Adipocyte (in vitro differentiated cells): ENCODE measurements at regions not wholly inside any gene's neighbourhood (a gene's known extent, or its start where the extent isn't known, plus 50 kb on each side); places are given as distances from the start of the nearest gene placed in this dataset.
"Not testable (repeated sequence)": the region's sequence is repeated elsewhere in the genome, so short reads cannot be mapped to it uniquely, and the experiment has no call there.

Experiments used
- DNase-seq: peaks from one replicate; pipeline ENCODE4 v3.0.0-alpha.2; 2015; ENCODE audit warnings: low read depth
- H3K27me3 ChIP-seq: replicated peaks from 2 replicates; pipeline ENCODE4 v1.7.0; 2013; ENCODE audit warnings: mild to moderate bottlenecking, low read length, moderate library complexity; ENCODE audit not compliant: control insufficient read depth, insufficient read depth
- H3K36me3 ChIP-seq: 2 replicates; pipeline ENCODE4 v1.7.0; 2013; ENCODE audit warnings: low read length, mild to moderate bottlenecking, moderate library complexity; ENCODE audit not compliant: control insufficient read depth, insufficient read depth, severe bottlenecking
- H3K4me1 ChIP-seq: 2 replicates; pipeline ENCODE4 v1.7.0; 2013; ENCODE audit warnings: mild to moderate bottlenecking, low read length, moderate library complexity; ENCODE audit not compliant: control insufficient read depth, insufficient read depth
- H3K4me3 ChIP-seq: 2 replicates; pipeline ENCODE4 v1.7.0; 2013; ENCODE audit warnings: mild to moderate bottlenecking, low read length, moderate library complexity
- H3K9ac ChIP-seq: 2 replicates; pipeline ENCODE4 v1.7.0; 2013; ENCODE audit warnings: mild to moderate bottlenecking, low read length, moderate library complexity
- H3K9me3 ChIP-seq: 2 replicates; pipeline ENCODE4 v1.7.0; 2013; ENCODE audit warnings: mild to moderate bottlenecking, low read length, moderate library complexity; ENCODE audit not compliant: control insufficient read depth

DNA sequence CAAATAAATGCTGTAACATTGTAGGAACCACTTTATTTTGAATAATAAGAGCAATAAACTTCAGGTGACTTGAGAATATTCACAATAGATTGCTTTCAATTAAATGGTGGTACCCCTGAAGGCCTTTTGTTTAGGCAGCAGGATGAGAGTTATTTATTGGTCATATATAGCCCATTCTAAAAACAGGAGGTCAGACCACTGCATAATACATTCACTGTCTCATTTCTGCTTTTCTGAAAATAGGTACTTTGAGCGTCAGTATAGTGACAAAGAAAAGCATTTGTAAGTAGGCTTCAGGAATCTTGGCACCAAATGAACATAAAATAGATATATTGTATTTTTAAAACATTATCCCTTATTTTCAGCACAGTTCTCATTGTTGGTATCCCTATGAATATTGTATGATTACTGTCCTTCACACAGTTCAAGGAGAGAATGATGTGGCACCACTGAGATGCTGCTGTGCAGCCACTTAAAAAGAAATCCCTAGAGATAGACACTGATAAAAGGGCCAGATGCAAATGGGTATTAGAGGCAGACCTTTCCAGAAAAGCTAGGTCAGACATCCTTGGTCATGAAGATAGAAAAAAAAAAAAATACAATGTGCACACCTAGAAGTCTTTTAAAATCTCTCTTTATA, 381.8 kb upstream of the ST8SIA4 start:
- no peak overlapping the region for H3K9ac ChIP-seq

DNA sequence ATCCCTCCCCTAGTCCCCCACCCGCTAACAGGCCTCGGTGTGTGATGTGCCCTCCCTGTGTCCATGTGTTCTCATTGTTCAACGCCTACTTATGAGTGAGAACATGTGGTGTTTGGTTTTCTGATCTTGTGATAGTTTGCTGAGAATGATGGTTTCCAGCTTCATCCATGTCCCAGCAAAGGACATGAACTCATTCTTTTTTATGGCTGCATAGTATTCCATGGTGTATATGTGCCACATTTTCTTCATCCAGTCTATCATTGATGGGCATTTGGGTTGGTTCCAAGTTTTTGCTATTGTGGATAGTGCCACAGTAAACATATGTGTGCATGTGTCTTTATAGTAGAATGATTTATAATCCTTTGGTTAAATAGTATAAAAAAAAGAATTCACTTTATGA, 380.9 kb upstream of the ST8SIA4 start:
- not testable (repeated sequence) for H3K9ac ChIP-seq, H3K9me3 ChIP-seq, H3K4me1 ChIP-seq, H3K36me3 ChIP-seq, DNase-seq, H3K4me3 ChIP-seq, H3K27me3 ChIP-seq

More for the DNA sequence above, 381.8 kb upstream of the ST8SIA4 start:
- Histone ChIP-seq H3K27me3 (no peaks in the 10 kb centered on the region), H3K4me1 (no peaks in the 10 kb centered on the region), H3K4me3 (no peak overlapping the region), H3K36me3 (no peaks in the 10 kb centered on the region), H3K9me3 (no peaks in the 10 kb centered on the region)
- no peak for DNase-seq

DNA sequence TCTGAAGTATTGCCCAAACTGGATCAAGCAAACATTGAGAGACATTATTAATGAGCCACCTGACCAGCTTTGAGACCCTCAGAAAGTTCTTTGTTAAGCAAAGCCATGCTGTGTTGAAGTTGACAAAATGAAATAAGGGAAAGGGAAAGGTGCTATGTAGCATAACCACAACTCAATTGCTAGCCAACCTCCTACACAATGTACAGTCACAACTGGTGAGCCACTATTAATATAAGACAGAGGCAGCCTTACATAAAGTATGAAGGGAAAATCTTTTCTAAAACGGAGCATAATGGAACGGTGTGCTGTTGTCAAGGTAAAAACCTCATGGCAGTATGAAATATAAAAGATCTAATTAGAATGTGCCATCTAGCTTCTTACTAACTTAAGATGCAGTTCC, 375.8 kb upstream of the ST8SIA4 start:
- Histone ChIP-seq H3K4me3 (no peak overlapping the region), H3K9me3 (no peaks in the 10 kb centered on the region), H3K36me3 (no peaks in the 10 kb centered on the region), H3K4me1 (no peaks in the 10 kb centered on the region), H3K9ac (no peak overlapping the region), H3K27me3 (no peaks in the 10 kb centered on the region)
- no peak for DNase-seq

DNA sequence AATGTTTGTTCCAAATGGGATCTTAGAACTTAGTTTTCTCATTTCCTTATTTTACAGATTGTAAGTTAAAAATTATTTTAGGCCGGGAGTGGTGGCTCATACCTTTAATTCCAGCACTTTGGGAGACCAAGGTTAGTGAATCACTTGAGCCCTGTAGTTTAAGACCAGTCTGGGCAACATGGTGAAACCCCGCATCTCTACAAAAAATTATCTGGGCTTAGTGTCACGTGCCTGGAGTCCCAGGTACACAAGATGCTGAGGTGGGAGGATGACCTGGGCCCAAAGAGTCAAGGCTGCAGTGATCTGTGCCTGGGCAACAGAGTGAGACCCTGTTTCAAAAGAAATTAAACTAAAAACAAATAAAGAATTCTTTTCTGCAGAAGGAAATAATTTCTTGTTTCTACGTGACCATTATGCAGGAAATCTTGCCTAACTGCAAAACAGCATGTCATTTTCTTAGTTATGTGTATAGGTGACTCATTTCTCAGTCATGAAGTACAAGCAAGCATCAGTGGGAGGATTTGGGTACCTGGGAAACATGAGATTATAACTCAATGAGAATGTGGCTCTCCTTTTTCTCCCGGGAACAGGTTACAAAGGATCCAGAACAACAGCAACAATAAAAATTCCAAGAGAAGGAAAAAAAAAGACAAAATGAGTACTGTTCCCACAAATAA, 375.1 kb upstream of the ST8SIA4 start:
- Histone ChIP-seq H3K4me3 (no peak overlapping the region), H3K9ac (no peak overlapping the region), H3K36me3 (no peaks in the 10 kb centered on the region), H3K27me3 (no peaks in the 10 kb centered on the region), H3K9me3 (no peaks in the 10 kb centered on the region), H3K4me1 (no peaks in the 10 kb centered on the region)
- no peak for DNase-seq

DNA sequence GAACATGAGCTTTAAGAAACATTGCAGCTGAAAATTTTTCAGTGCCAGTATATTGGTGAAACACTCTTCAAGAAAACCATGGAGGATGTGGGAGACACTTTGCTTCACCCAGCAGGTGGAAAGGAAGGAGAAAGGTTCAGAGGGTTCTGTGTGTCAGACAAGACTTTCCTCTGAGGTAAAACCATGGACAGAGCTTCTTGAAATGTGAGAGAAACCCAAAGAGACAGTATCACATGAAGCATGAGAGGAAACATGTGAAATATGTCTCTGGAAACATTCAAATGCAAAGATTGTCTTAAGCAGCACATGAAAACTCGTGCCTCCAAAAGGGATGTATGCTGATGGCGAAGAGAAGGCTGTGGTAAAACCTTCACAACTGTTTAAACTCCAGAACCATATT, 368.9 kb upstream of the ST8SIA4 start:
- no peaks in the 10 kb centered on the region for H3K4me1 ChIP-seq
- DNase-seq = no peak
- H3K36me3 ChIP-seq = no peaks in the 10 kb centered on the region
- H3K9me3 ChIP-seq = no peaks in the 10 kb centered on the region
- no peak overlapping the region for H3K9ac ChIP-seq
- no peak overlapping the region for H3K4me3 ChIP-seq
- no peaks in the 10 kb centered on the region for H3K27me3 ChIP-seq

DNA sequence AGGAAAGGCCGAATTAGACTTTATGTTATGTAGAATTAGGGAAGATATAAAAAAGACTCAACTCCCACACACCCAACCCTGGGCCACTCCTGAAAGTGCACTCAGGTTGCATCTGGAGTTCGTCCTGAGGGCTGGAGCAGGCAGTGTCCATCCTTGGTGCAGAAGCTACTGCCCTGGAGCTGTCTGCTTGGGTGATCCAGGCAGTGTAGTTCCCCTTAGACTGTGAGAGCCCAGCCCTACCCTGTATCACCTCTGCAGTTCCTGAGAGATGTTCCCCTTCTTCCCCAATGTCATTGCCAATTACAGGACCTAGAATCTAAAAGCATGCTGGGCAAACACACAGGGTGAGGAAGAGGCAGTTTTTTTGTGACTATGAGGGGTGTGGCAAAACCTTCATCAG, 368.3 kb upstream of the ST8SIA4 start:
- Histone ChIP-seq H3K27me3 (no peaks in the 10 kb centered on the region), H3K9ac (no peak overlapping the region), H3K36me3 (no peaks in the 10 kb centered on the region), H3K4me3 (no peak overlapping the region), H3K4me1 (no peaks in the 10 kb centered on the region), H3K9me3 (no peaks in the 10 kb centered on the region)
- DNase-seq = no peak

DNA sequence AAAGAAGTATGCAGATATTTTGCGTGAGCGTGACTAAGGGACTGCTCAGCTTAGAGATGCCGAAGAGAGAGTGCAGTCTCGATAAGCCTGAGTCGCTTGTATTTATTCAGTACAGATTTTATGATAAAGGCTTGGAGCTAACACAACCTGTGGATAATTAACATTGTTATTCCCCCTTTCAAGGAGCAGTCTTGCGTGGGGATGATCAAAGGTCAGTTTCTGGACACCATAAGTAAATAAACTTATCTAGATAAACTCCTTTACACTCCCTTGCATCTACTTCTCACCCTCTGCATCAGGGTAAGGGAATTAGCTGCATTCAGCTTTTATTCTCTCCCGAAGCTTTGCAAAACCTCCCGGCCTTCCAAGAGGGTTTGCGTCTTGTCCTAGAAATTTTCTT, 357.8 kb upstream of the ST8SIA4 start:
- no peak overlapping the region for H3K9ac ChIP-seq
- H3K4me1 ChIP-seq = no peaks in the 10 kb centered on the region
- no peak overlapping the region for H3K4me3 ChIP-seq
- no peaks in the 10 kb centered on the region for H3K27me3 ChIP-seq
- H3K9me3 ChIP-seq = no peaks in the 10 kb centered on the region
- H3K36me3 ChIP-seq = no peaks in the 10 kb centered on the region
- DNase-seq = no peak

DNA sequence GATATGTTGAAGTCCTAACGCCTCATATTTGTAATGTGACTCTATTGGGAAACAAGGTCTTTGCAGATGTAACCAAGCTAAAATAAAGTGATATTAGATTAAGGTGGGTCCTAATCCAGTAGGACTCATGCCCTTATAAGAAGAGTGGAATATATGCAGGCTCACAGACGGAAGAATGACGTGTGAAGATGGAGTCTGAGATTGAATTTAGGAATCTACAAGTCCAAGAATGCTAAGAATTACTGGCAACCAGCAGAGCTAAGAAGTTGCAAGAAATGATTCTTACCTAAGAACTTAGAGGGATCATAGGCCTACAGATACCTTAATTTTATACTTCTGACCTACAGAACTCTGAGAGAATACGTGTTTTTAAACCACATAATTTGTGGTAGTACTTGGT, 350.0 kb upstream of the ST8SIA4 start:
- Histone ChIP-seq H3K9me3 (peaks cover 7% of the 10 kb centered on the region), H3K9ac (no peak overlapping the region), H3K4me1 (no peaks in the 10 kb centered on the region), H3K4me3 (no peak overlapping the region), H3K27me3 (no peaks in the 10 kb centered on the region), H3K36me3 (no peaks in the 10 kb centered on the region)
- DNase-seq = no peak

DNA sequence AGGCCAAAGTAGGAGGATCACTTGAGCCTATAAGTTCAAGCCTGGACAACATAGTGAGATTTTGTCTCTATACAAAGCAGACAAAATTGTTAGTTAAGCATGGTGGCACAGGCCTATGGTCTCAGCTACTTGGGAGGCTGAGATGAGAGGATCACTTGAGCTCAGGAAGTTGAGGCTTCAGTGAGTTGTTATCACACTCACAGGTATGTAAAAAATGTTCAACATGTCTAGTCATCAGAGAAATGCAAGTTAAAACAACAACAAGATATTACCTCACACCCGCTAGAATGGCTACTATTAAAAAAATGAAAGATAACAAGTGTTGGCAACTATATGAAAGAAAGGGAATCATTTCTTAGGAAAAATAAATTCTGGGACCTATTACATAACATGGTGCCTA, 341.5 kb upstream of the ST8SIA4 start:
- H3K4me3 ChIP-seq = no peak overlapping the region
- H3K4me1 ChIP-seq = no peaks in the 10 kb centered on the region
- H3K36me3 ChIP-seq = no peaks in the 10 kb centered on the region
- no peak for DNase-seq
- H3K27me3 ChIP-seq = no peaks in the 10 kb centered on the region
- no peak overlapping the region for H3K9ac ChIP-seq
- peaks cover 8% of the 10 kb centered on the region for H3K9me3 ChIP-seq

DNA sequence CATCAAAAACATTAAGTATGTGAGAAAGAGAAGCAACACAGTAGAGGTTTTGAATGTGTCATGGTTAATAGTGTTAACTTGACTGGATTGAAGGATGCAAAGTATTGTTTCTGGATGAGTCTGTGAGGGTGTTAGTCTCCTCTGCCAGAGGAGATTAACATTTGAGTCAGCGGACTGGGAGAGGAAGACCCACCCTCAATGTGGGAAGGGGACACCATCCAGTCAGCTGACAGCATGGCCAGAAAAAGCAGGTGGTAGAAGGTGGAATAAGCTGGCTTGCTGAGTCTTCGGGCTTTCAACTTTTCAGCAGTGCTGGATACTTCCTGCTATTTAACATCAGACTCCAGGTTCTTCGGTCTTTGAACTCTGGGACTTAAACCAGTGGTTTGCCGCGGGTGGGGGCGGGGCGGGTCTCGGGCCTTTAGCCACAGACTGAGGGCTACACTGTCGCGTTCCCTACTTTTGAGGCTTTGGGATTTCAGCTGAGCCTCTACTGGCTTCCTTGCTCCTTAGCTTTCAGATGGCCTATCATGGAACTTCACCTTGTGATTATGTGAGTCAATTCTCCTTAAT, 309.9 kb upstream of the ST8SIA4 start:
- H3K27me3 ChIP-seq = no peaks in the 10 kb centered on the region
- H3K4me3 ChIP-seq = no peak overlapping the region
- H3K4me1 ChIP-seq = no peaks in the 10 kb centered on the region
- DNase-seq = no peak
- H3K9me3 ChIP-seq = no peaks in the 10 kb centered on the region
- H3K36me3 ChIP-seq = no peaks in the 10 kb centered on the region
- H3K9ac ChIP-seq = no peak overlapping the region

DNA sequence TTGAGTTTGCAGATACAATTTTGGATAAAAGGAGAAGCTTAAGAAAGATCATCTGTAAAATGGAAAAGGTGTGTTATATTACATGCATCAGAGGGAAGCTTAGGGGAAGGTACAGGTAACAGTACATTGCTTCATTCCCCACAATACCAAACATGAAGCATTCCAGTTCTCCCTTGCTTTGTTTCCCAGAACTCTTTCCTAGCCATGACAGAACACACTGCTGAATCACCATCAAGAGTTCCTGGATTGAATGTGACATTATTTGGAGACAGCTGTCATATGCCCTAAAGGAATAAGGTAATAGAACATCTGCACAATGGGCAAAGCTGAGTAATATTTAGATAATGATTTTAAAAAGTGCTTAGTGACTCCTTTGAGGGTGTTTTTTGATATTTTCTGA, 303.5 kb upstream of the ST8SIA4 start:
- Histone ChIP-seq H3K9me3 (no peaks in the 10 kb centered on the region), H3K9ac (no peak overlapping the region), H3K36me3 (no peaks in the 10 kb centered on the region), H3K27me3 (no peaks in the 10 kb centered on the region), H3K4me1 (no peaks in the 10 kb centered on the region), H3K4me3 (no peak overlapping the region)
- DNase-seq = no peak
